ENCODE measurements at regions not wholly inside any gene's neighbourhood (a gene's known extent, or its start where the extent isn't known, plus 50 kb on each side); places are given as distances from the start of the nearest gene placed in this dataset.

GRCh38 chr6:14464055-14464454 is 346.5 kb downstream of the CD83 start:
- WGBS (ENCODE audit: insufficient coverage, insufficient replicate concordance, low lambda C conversion rate, missing lambda C conversion rate): 49% methylated on average over 5 of the region's 5 CpGs
- no peaks in the 10 kb centered on the region for H4K20me1 ChIP-seq (ENCODE audit: control insufficient read depth, insufficient read depth)
- no peaks in the 10 kb centered on the region for H3K36me3 ChIP-seq (ENCODE audit: control insufficient read depth in 2 of 2, insufficient read depth in 2 of 2, low read length in 1 of 2)
- DNase-seq (ENCODE audit: low read depth, low spot score) (no peak), ATAC-seq (no peak), FAIRE-seq (no peak)
- POLR2A ChIA-PET: no interaction called here
- no TSS peak for BruUV-seq (replicated peaks)
- intact Hi-C loops (cut with micrococcal nuclease; ENCODE audit: unreplicated experiment) (no loop called here), in situ Hi-C loops (cut with MboI) (no loop called here)
- H2AFZ ChIP-seq (ENCODE audit: control insufficient read depth, low read depth, low read length): no peak overlapping the region
- H3K4me1 ChIP-seq (ENCODE audit: control insufficient read depth, insufficient read depth, low read length): no peaks in the 10 kb centered on the region
- H3K9me3 ChIP-seq (replicated peaks; ENCODE audit: control insufficient read depth, insufficient read depth, low read length): no peaks in the 10 kb centered on the region
- H3K9ac ChIP-seq (ENCODE audit: control insufficient read depth, insufficient read depth, low read length): no peak overlapping the region
- H3K27ac ChIP-seq (ENCODE audit: control insufficient read depth, insufficient read depth): no peak overlapping the region
- H3K79me2 ChIP-seq (ENCODE audit: control insufficient read depth, insufficient read depth, low read length): no peaks in the 10 kb centered on the region
- SMC1A ChIA-PET (ENCODE audit: uncharacterized antibody, unreplicated experiment): no interaction called here
- CTCF ChIA-PET: interaction anchor here (0.9 kb wide), 1 partner anchor 590 kb away, joined by 4 read pairs; no protein-coding TSS in a partner anchor
- TF ChIP-seq IKZF2 (IDR thresholded peaks at IDR 0.05): no peak
- TF ChIP-seq RAD21 (IDR thresholded peaks at IDR 0.05; ENCODE audit: insufficient read depth, low read depth, low read length): no peak
- TF ChIP-seq IKZF1 (conservative IDR thresholded peaks at IDR 0.05): no peak
- no peak for TF ChIP-seq ETV6 (conservative IDR thresholded peaks at IDR 0.05 in 1 of 2, IDR thresholded peaks at IDR 0.05 in 1 of 2; ENCODE audit: borderline replicate concordance in 1 of 2, low read depth in 1 of 2)
- no peak for TF ChIP-seq PKNOX1 (IDR thresholded peaks at IDR 0.05)
- no peak for TF ChIP-seq ATF3 (IDR thresholded peaks at IDR 0.05; ENCODE audit: borderline replicate concordance, extremely low read depth, low read depth, low read length)
- no peak for TF ChIP-seq NBN (IDR thresholded peaks at IDR 0.05)
- no peak for TF ChIP-seq SIN3A (IDR thresholded peaks at IDR 0.05; ENCODE audit: low read depth, low read length)
- TF ChIP-seq POLR2AphosphoS5 (IDR thresholded peaks at IDR 0.05; ENCODE audit: low read length): no peak
- TF ChIP-seq SMAD5 (IDR thresholded peaks at IDR 0.05; ENCODE audit: low read depth): no peak
- no peak for TF ChIP-seq PBX3 (IDR thresholded peaks at IDR 0.05; ENCODE audit: insufficient replicate concordance, low read depth, low read length)
- no peak for TF ChIP-seq ZBTB33 (IDR thresholded peaks at IDR 0.05)
- TF ChIP-seq SMARCA5 (IDR thresholded peaks at IDR 0.05): no peak
- TF ChIP-seq, protein P1, sequence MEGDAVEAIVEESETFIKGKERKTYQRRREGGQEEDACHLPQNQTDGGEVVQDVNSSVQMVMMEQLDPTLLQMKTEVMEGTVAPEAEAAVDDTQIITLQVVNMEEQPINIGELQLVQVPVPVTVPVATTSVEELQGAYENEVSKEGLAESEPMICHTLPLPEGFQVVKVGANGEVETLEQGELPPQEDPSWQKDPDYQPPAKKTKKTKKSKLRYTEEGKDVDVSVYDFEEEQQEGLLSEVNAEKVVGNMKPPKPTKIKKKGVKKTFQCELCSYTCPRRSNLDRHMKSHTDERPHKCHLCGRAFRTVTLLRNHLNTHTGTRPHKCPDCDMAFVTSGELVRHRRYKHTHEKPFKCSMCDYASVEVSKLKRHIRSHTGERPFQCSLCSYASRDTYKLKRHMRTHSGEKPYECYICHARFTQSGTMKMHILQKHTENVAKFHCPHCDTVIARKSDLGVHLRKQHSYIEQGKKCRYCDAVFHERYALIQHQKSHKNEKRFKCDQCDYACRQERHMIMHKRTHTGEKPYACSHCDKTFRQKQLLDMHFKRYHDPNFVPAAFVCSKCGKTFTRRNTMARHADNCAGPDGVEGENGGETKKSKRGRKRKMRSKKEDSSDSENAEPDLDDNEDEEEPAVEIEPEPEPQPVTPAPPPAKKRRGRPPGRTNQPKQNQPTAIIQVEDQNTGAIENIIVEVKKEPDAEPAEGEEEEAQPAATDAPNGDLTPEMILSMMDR (IDR thresholded peaks at IDR 0.05 in 2 of 3, conservative IDR thresholded peaks at IDR 0.05 in 1 of 3; ENCODE audit: control insufficient read depth in 2 of 3, extremely low read depth in 1 of 3, insufficient read depth in 1 of 3, low read depth in 3 of 3, low read length in 3 of 3): no peak
- no peak for TF ChIP-seq BRCA1 (IDR thresholded peaks at IDR 0.05; ENCODE audit: low read depth, low read length)
- H3K27me3 ChIP-seq (replicated peaks in 1 of 2; ENCODE audit: control insufficient read depth in 2 of 2, insufficient read depth in 2 of 2, low read length in 1 of 2): no peaks in the 10 kb centered on the region
- H3K4me2 ChIP-seq (ENCODE audit: control insufficient read depth, insufficient read depth): no peak overlapping the region
- RAD21 ChIA-PET (ENCODE audit: unreplicated experiment): no interaction called here
- H3K4me3 ChIP-seq: no peak overlapping the region

Measured in GM12878 (cell line).